ENCODE measurements at regions not wholly inside any gene's neighbourhood (a gene's known extent, or its start where the extent isn't known, plus 50 kb on each side); places are given as distances from the start of the nearest gene placed in this dataset.

GRCh38 chr10:29843143-29843542 is 208.4 kb upstream of the SVIL start:
- Histone ChIP-seq H3K4me1 (ENCODE audit: control insufficient read depth in 2 of 2, insufficient read depth in 2 of 2, low read length in 2 of 2) (peaks cover 0 to 8% of the 10 kb centered on the region in 2 donors), H3K27ac (ENCODE audit: low read depth in 2 of 2, low read length in 2 of 2) (peak overlapping the region in 1 of 2 donors; percentile 65), H3K27me3 (ENCODE audit: control insufficient read depth in 2 of 2, insufficient read depth in 2 of 2, low read length in 2 of 2) (no peaks in the 10 kb centered on the region), H3K9me3 (ENCODE audit: control insufficient read depth in 2 of 2, low read length in 2 of 2) (no peaks in the 10 kb centered on the region), H3K4me3 (ENCODE audit: low read length in 2 of 2) (no peak overlapping the region), H3K36me3 (ENCODE audit: control insufficient read depth in 2 of 2, insufficient read depth in 2 of 2, low read length in 2 of 2) (no peaks in the 10 kb centered on the region), H3K9ac (ENCODE audit: low read depth in 1 of 2, low read length in 2 of 2) (no peak overlapping the region)

GRCh38 chr10:29841724-29842649 is 207.2 kb upstream of the SVIL start:
- Histone ChIP-seq H3K4me3 (ENCODE audit: low read length in 2 of 2) (no peak overlapping the region), H3K27ac (ENCODE audit: low read depth in 2 of 2, low read length in 2 of 2) (peak overlapping the region; percentile 46 to 65), H3K4me1 (ENCODE audit: control insufficient read depth in 2 of 2, insufficient read depth in 2 of 2, low read length in 2 of 2) (peaks cover 0 to 8% of the 10 kb centered on the region in 2 donors)

GRCh38 chr10:29840516-29841276 is 205.9 kb upstream of the SVIL start:
- no peak overlapping the region for H3K9ac ChIP-seq (ENCODE audit: low read depth in 1 of 2, low read length in 2 of 2)
- H3K27me3 ChIP-seq (ENCODE audit: control insufficient read depth in 2 of 2, insufficient read depth in 2 of 2, low read length in 2 of 2) = no peaks in the 10 kb centered on the region
- H3K4me1 ChIP-seq (ENCODE audit: control insufficient read depth in 2 of 2, insufficient read depth in 2 of 2, low read length in 2 of 2) = peaks cover 0 to 8% of the 10 kb centered on the region in 2 donors
- H3K36me3 ChIP-seq (ENCODE audit: control insufficient read depth in 2 of 2, insufficient read depth in 2 of 2, low read length in 2 of 2) = no peaks in the 10 kb centered on the region
- H3K4me3 ChIP-seq (ENCODE audit: low read length in 2 of 2) = no peak overlapping the region
- H3K9me3 ChIP-seq (ENCODE audit: control insufficient read depth in 2 of 2, low read length in 2 of 2) = no peaks in the 10 kb centered on the region
- peak overlapping the region in 1 of 2 donors; percentile 65 for H3K27ac ChIP-seq (ENCODE audit: low read depth in 2 of 2, low read length in 2 of 2)

More at GRCh38 chr10:29841724-29842649, 207.2 kb upstream of the SVIL start:
- no peaks in the 10 kb centered on the region for H3K36me3 ChIP-seq (ENCODE audit: control insufficient read depth in 2 of 2, insufficient read depth in 2 of 2, low read length in 2 of 2)
- H3K9me3 ChIP-seq (ENCODE audit: control insufficient read depth in 2 of 2, low read length in 2 of 2) = no peaks in the 10 kb centered on the region
- H3K9ac ChIP-seq (ENCODE audit: low read depth in 1 of 2, low read length in 2 of 2) = peak overlapping the region in 1 of 2 donors; percentile 6
- H3K27me3 ChIP-seq (ENCODE audit: control insufficient read depth in 2 of 2, insufficient read depth in 2 of 2, low read length in 2 of 2) = no peaks in the 10 kb centered on the region

GRCh38 chr10:29839826-29840515 is 205.2 kb upstream of the SVIL start:
- peak overlapping the region; percentile 39 to 65 for H3K27ac ChIP-seq (ENCODE audit: low read depth in 2 of 2, low read length in 2 of 2)
- peaks cover 0 to 8% of the 10 kb centered on the region in 2 donors for H3K4me1 ChIP-seq (ENCODE audit: control insufficient read depth in 2 of 2, insufficient read depth in 2 of 2, low read length in 2 of 2)
- no peaks in the 10 kb centered on the region for H3K36me3 ChIP-seq (ENCODE audit: control insufficient read depth in 2 of 2, insufficient read depth in 2 of 2, low read length in 2 of 2)
- no peak overlapping the region for H3K9ac ChIP-seq (ENCODE audit: low read depth in 1 of 2, low read length in 2 of 2)
- H3K9me3 ChIP-seq (ENCODE audit: control insufficient read depth in 2 of 2, low read length in 2 of 2) = no peaks in the 10 kb centered on the region
- no peaks in the 10 kb centered on the region for H3K27me3 ChIP-seq (ENCODE audit: control insufficient read depth in 2 of 2, insufficient read depth in 2 of 2, low read length in 2 of 2)
- no peak overlapping the region for H3K4me3 ChIP-seq (ENCODE audit: low read length in 2 of 2)

GRCh38 chr10:29838539-29838938 is 203.8 kb upstream of the SVIL start:
- Histone ChIP-seq H3K4me1 (ENCODE audit: control insufficient read depth in 2 of 2, insufficient read depth in 2 of 2, low read length in 2 of 2) (peaks cover 0 to 8% of the 10 kb centered on the region in 2 donors), H3K36me3 (ENCODE audit: control insufficient read depth in 2 of 2, insufficient read depth in 2 of 2, low read length in 2 of 2) (no peaks in the 10 kb centered on the region), H3K4me3 (ENCODE audit: low read length in 2 of 2) (no peak overlapping the region), H3K27me3 (ENCODE audit: control insufficient read depth in 2 of 2, insufficient read depth in 2 of 2, low read length in 2 of 2) (no peaks in the 10 kb centered on the region), H3K9me3 (ENCODE audit: control insufficient read depth in 2 of 2, low read length in 2 of 2) (no peaks in the 10 kb centered on the region), H3K27ac (ENCODE audit: low read depth in 2 of 2, low read length in 2 of 2) (peak overlapping the region; percentile 38 to 65), H3K9ac (ENCODE audit: low read depth in 1 of 2, low read length in 2 of 2) (no peak overlapping the region)

- Histone ChIP-seq H3K36me3 (ENCODE audit: control insufficient read depth in 2 of 2, insufficient read depth in 2 of 2, low read length in 2 of 2) (no peaks in the 10 kb centered on the region), H3K4me1 (ENCODE audit: control insufficient read depth in 2 of 2, insufficient read depth in 2 of 2, low read length in 2 of 2) (peaks cover 0 to 8% of the 10 kb centered on the region in 2 donors), H3K27ac (ENCODE audit: low read depth in 2 of 2, low read length in 2 of 2) (peak overlapping the region; percentile 26 to 38), H3K9me3 (ENCODE audit: control insufficient read depth in 2 of 2, low read length in 2 of 2) (no peaks in the 10 kb centered on the region), H3K9ac (ENCODE audit: low read depth in 1 of 2, low read length in 2 of 2) (no peak overlapping the region), H3K4me3 (ENCODE audit: low read length in 2 of 2) (no peak overlapping the region), H3K27me3 (ENCODE audit: control insufficient read depth in 2 of 2, insufficient read depth in 2 of 2, low read length in 2 of 2) (no peaks in the 10 kb centered on the region)
These were observed 202.8 kb upstream of the SVIL start for GRCh38 chr10:29837586-29837985.

- no peaks in the 10 kb centered on the region for H3K9me3 ChIP-seq (ENCODE audit: control insufficient read depth in 2 of 2, low read length in 2 of 2)
- no peak overlapping the region for H3K4me3 ChIP-seq (ENCODE audit: low read length in 2 of 2)
- no peaks in the 10 kb centered on the region for H3K4me1 ChIP-seq (ENCODE audit: control insufficient read depth in 2 of 2, insufficient read depth in 2 of 2, low read length in 2 of 2)
- H3K9ac ChIP-seq (ENCODE audit: low read depth in 1 of 2, low read length in 2 of 2) = no peak overlapping the region
- no peak overlapping the region for H3K27ac ChIP-seq (ENCODE audit: low read depth in 2 of 2, low read length in 2 of 2)
- H3K27me3 ChIP-seq (ENCODE audit: control insufficient read depth in 2 of 2, insufficient read depth in 2 of 2, low read length in 2 of 2) = no peaks in the 10 kb centered on the region
- no peaks in the 10 kb centered on the region for H3K36me3 ChIP-seq (ENCODE audit: control insufficient read depth in 2 of 2, insufficient read depth in 2 of 2, low read length in 2 of 2)
These were observed 201.6 kb upstream of the SVIL start for GRCh38 chr10:29836396-29836795.

GRCh38 chr10:29835055-29835454 is 200.3 kb upstream of the SVIL start:
- Histone ChIP-seq H3K27me3 (ENCODE audit: control insufficient read depth in 2 of 2, insufficient read depth in 2 of 2, low read length in 2 of 2) (no peaks in the 10 kb centered on the region), H3K4me3 (ENCODE audit: low read length in 2 of 2) (no peak overlapping the region), H3K9ac (ENCODE audit: low read depth in 1 of 2, low read length in 2 of 2) (no peak overlapping the region), H3K27ac (ENCODE audit: low read depth in 2 of 2, low read length in 2 of 2) (no peak overlapping the region), H3K36me3 (ENCODE audit: control insufficient read depth in 2 of 2, insufficient read depth in 2 of 2, low read length in 2 of 2) (no peaks in the 10 kb centered on the region), H3K4me1 (ENCODE audit: control insufficient read depth in 2 of 2, insufficient read depth in 2 of 2, low read length in 2 of 2) (no peaks in the 10 kb centered on the region), H3K9me3 (ENCODE audit: control insufficient read depth in 2 of 2, low read length in 2 of 2) (no peaks in the 10 kb centered on the region)

GRCh38 chr10:29830531-29831512 is 196.1 kb upstream of the SVIL start:
- no peak overlapping the region for H3K9ac ChIP-seq (ENCODE audit: low read depth in 1 of 2, low read length in 2 of 2)
- H3K27ac ChIP-seq (ENCODE audit: low read depth in 2 of 2, low read length in 2 of 2) = no peak overlapping the region
- no peaks in the 10 kb centered on the region for H3K9me3 ChIP-seq (ENCODE audit: control insufficient read depth in 2 of 2, low read length in 2 of 2)
- H3K36me3 ChIP-seq (ENCODE audit: control insufficient read depth in 2 of 2, insufficient read depth in 2 of 2, low read length in 2 of 2) = no peaks in the 10 kb centered on the region
- no peak overlapping the region for H3K4me3 ChIP-seq (ENCODE audit: low read length in 2 of 2)
- H3K27me3 ChIP-seq (ENCODE audit: control insufficient read depth in 2 of 2, insufficient read depth in 2 of 2, low read length in 2 of 2) = no peaks in the 10 kb centered on the region
- H3K4me1 ChIP-seq (ENCODE audit: control insufficient read depth in 2 of 2, insufficient read depth in 2 of 2, low read length in 2 of 2) = no peaks in the 10 kb centered on the region
